HCT116 (cell line): ENCODE measurements at regions not wholly inside any gene's neighbourhood (a gene's known extent, or its start where the extent isn't known, plus 50 kb on each side); places are given as distances from the start of the nearest gene placed in this dataset.

Experiments used
- CTCF ChIP-seq, 3 experiments: fragments of 200-600 bp in 1 of 3; sonication (generic) in 1 of 3; IDR thresholded peaks in 2 of 3; conservative IDR thresholded peaks in 1 of 3; 2 replicates each; pipeline ENCODE4 v1.5.1; 2012 to 2017; ENCODE audit warnings: low read depth in 2 of 3, low read length in 2 of 3, antibody characterized with exemption in 1 of 3, borderline replicate concordance in 1 of 3, control low read depth in 1 of 3, mild to moderate bottlenecking in 1 of 3, mixed read lengths in 1 of 3, mixed run types in 1 of 3, moderate library complexity in 1 of 3; ENCODE audit not compliant: insufficient read depth in 1 of 3
- ELF1 ChIP-seq: IDR thresholded peaks from 2 replicates; pipeline ENCODE4 v1.6.1; 2012; ENCODE audit warnings: low read depth, borderline replicate concordance
- EZH2 ChIP-seq: fragments of 200-600 bp; sonication (generic); IDR thresholded peaks from 2 replicates; pipeline ENCODE4 v1.6.1; 2017; ENCODE audit warnings: antibody characterized with exemption, mixed run types
- JUND ChIP-seq: IDR thresholded peaks from 2 replicates; pipeline ENCODE4 v1.6.1; 2012
- MAX ChIP-seq: IDR thresholded peaks from 2 replicates; pipeline ENCODE4 v1.6.1; 2012
- POLR2A ChIP-seq: IDR thresholded peaks from 2 replicates; pipeline ENCODE4 v1.7.0; 2011; ENCODE audit warnings: borderline replicate concordance; ENCODE audit not compliant: insufficient read depth, insufficient read length; ENCODE audit errors: extremely low read depth
- POLR2AphosphoS5 ChIP-seq: IDR thresholded peaks from 2 replicates; pipeline ENCODE4 v1.6.1; 2011; ENCODE audit warnings: mild to moderate bottlenecking, low read depth, low read length, moderate library complexity
- REST ChIP-seq: IDR thresholded peaks from 2 replicates; pipeline ENCODE4 v1.6.1; 2012; ENCODE audit warnings: low read depth
- SIN3A ChIP-seq: IDR thresholded peaks from 2 replicates; pipeline ENCODE4 v1.6.1; 2012; ENCODE audit warnings: low read depth
- YY1 ChIP-seq: IDR thresholded peaks from 2 replicates; pipeline ENCODE4 v1.6.1; 2011; ENCODE audit warnings: low read length, low read depth, moderate library complexity, mild to moderate bottlenecking; ENCODE audit not compliant: insufficient replicate concordance; ENCODE audit errors: extremely low read depth
- ZBTB33 ChIP-seq: IDR thresholded peaks from 2 replicates; pipeline ENCODE4 v1.6.1; 2011; ENCODE audit warnings: mild to moderate bottlenecking, low read length, moderate library complexity; ENCODE audit not compliant: insufficient replicate concordance; ENCODE audit errors: extremely low read depth
- ZFX ChIP-seq: fragments of 450-650 bp; IDR thresholded peaks from 2 replicates; pipeline ENCODE4 v1.6.1; 2017

- TF ChIP-seq JUND (no peak), CTCF (IDR thresholded peaks at IDR 0.05 in 2 of 3, conservative IDR thresholded peaks at IDR 0.05 in 1 of 3; ENCODE audit: borderline replicate concordance in 1 of 3, insufficient read depth in 1 of 3, low read depth in 2 of 3, low read length in 2 of 3) (no peak), YY1 (no peak), ZBTB33 (no peak), POLR2A (no peak), REST (no peak), POLR2AphosphoS5 (no peak), EZH2 (no peak), SIN3A (no peak), ZFX (no peak), MAX (no peak), ELF1 (no peak)
These were observed 275.1 kb downstream of the BRINP1 start for GRCh38 chr9:119094086-119094485.
